ENCODE measurements at regions not wholly inside any gene's neighbourhood (a gene's known extent, or its start where the extent isn't known, plus 50 kb on each side); places are given as distances from the start of the nearest gene placed in this dataset.

DNA sequence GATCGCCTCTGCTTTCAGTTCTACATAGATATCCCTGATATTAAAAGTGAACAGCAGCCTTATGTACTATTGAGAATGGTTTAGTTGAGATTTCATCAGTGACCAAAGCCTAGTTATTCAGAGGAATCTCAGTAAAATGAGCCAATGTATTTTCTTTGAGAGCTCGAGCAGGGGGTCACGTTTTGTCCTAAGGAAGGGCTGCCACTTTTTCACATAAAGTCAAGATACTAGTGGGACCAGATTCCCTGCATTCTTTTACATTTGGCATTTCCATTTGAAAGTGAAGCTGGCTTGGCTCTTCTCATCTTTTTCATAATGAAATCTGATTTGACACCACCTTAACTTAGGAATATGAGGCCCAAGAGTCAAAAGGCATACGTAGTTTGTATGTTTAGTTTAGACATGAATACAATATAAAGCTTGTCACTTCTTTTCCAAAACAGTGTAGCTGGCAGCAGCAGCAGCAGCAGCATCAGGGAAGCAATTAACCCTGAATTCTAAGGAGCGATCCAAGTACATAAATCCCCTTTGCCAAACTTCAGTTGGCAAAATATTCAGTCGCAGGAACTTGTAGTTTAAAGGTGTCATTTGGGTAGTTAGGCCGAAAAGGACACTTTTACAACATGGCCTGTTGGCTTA is 1752.2 kb upstream of the PCDH20 start:
- TF ChIP-seq, protein P1, sequence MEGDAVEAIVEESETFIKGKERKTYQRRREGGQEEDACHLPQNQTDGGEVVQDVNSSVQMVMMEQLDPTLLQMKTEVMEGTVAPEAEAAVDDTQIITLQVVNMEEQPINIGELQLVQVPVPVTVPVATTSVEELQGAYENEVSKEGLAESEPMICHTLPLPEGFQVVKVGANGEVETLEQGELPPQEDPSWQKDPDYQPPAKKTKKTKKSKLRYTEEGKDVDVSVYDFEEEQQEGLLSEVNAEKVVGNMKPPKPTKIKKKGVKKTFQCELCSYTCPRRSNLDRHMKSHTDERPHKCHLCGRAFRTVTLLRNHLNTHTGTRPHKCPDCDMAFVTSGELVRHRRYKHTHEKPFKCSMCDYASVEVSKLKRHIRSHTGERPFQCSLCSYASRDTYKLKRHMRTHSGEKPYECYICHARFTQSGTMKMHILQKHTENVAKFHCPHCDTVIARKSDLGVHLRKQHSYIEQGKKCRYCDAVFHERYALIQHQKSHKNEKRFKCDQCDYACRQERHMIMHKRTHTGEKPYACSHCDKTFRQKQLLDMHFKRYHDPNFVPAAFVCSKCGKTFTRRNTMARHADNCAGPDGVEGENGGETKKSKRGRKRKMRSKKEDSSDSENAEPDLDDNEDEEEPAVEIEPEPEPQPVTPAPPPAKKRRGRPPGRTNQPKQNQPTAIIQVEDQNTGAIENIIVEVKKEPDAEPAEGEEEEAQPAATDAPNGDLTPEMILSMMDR (IDR thresholded peaks at IDR 0.05; ENCODE audit: low read depth, low read length) = no peak
- TF ChIP-seq EZH2phosphoT487 (IDR thresholded peaks at IDR 0.05; ENCODE audit: low read depth) = no peak
